Natural killer cell (primary cell): ENCODE measurements at regions not wholly inside any gene's neighbourhood (a gene's known extent, or its start where the extent isn't known, plus 50 kb on each side); places are given as distances from the start of the nearest gene placed in this dataset.

ENCODE experiments used
- ATAC-seq, 3 donors: fragments of 150-1000 bp in 2 of 3; fragments of 200-7000 bp in 1 of 3; cut with Tn5 transposase; 1 replicate in 1 of 3; 2 replicates in 2 of 3; pipeline ENCODE4 v1.10.0; 2021; ENCODE audit warnings: mild to moderate bottlenecking in 2 of 3, moderate library complexity in 2 of 3
- DNase-seq, 2 donors: peaks; one replicate each; pipeline versions ENCODE4 v3.0.0 to v3.0.0-alpha.2; 2013 to 2021; ENCODE audit warnings: mixed read lengths in 1 of 2
- H3K27ac ChIP-seq: one replicate; pipeline ENCODE4 v1.5.1; 2013; ENCODE audit warnings: mild to moderate bottlenecking, low read length
- H3K27me3 ChIP-seq: one replicate; pipeline ENCODE4 v1.6.1; 2013; ENCODE audit warnings: low read length; ENCODE audit not compliant: control insufficient read depth, insufficient read depth
- H3K36me3 ChIP-seq: one replicate; pipeline ENCODE4 v1.6.1; 2013; ENCODE audit warnings: low read length; ENCODE audit not compliant: control insufficient read depth, insufficient read depth
- H3K4me1 ChIP-seq: one replicate; pipeline ENCODE4 v1.6.1; 2013; ENCODE audit warnings: low read length; ENCODE audit not compliant: control insufficient read depth, insufficient read depth
- H3K4me3 ChIP-seq: one replicate; pipeline ENCODE4 v1.5.1; 2013; ENCODE audit warnings: low read length
- H3K9me3 ChIP-seq: one replicate; pipeline ENCODE4 v1.6.1; 2013; ENCODE audit warnings: low read length; ENCODE audit not compliant: control insufficient read depth, insufficient read depth
- H3K27ac Mint-ChIP-seq, 2 donors: one replicate each; pipeline ENCODE4 v1.8.0; 2022; ENCODE audit warnings: mild to moderate bottlenecking in 2 of 2, mixed read lengths in 2 of 2, moderate library complexity in 1 of 2
- H3K27me3 Mint-ChIP-seq, 2 donors: one replicate each; pipeline ENCODE4 v1.8.0; 2022; ENCODE audit warnings: low read depth in 2 of 2, mixed read lengths in 2 of 2
- H3K36me3 Mint-ChIP-seq: one replicate; pipeline ENCODE4 v1.8.0; 2022; ENCODE audit warnings: mixed read lengths
- H3K4me1 Mint-ChIP-seq, 2 donors: one replicate each; pipeline ENCODE4 v1.8.0; 2022; ENCODE audit warnings: mixed read lengths in 2 of 2
- H3K4me3 Mint-ChIP-seq: one replicate; pipeline ENCODE4 v1.8.0; 2022; ENCODE audit warnings: mild to moderate bottlenecking, moderate library complexity, mixed read lengths
- H3K9me3 Mint-ChIP-seq, 2 donors: one replicate each; pipeline ENCODE4 v1.8.0; 2022; ENCODE audit warnings: mixed read lengths in 2 of 2
- WGBS: methylation state at CpG from one replicate; pipeline ENCODE4 v1.1.7; 2013; ENCODE audit warnings: missing lambda C conversion rate; ENCODE audit not compliant: insufficient coverage; 5-methylcytosine and 5-hydroxymethylcytosine counted together
- intact Hi-C: fragments of 100-400 bp; cut with micrococcal nuclease; formaldehyde crosslinking; loops from one replicate; pipeline ENCODE4 v1.14.2; 2022
- TF ChIP-seq, protein P1 (sequence below): fragments of 200-600 bp; IDR thresholded peaks from one replicate; pipeline ENCODE4 v1.8.0; 2022; ENCODE audit warnings: antibody characterized with exemption

- Mint-ChIP-seq H3K4me3 (no peak overlapping the region), H3K27me3 (peaks cover 10 to 21% of the 10 kb centered on the region in 2 donors), H3K36me3 (no peaks in the 10 kb centered on the region), H3K9me3 (peaks cover 5 to 9% of the 10 kb centered on the region in 2 donors), H3K4me1 (no peaks in the 10 kb centered on the region), H3K27ac (no peak overlapping the region)
- intact Hi-C loops = no loop called here
- Histone ChIP-seq H3K9me3 (no peaks in the 10 kb centered on the region), H3K4me1 (no peaks in the 10 kb centered on the region), H3K36me3 (no peaks in the 10 kb centered on the region), H3K27me3 (no peaks in the 10 kb centered on the region), H3K4me3 (no peak overlapping the region), H3K27ac (no peak overlapping the region)
- 53% methylated on average over 4 of the region's 4 CpGs for WGBS
- TF ChIP-seq, protein P1, sequence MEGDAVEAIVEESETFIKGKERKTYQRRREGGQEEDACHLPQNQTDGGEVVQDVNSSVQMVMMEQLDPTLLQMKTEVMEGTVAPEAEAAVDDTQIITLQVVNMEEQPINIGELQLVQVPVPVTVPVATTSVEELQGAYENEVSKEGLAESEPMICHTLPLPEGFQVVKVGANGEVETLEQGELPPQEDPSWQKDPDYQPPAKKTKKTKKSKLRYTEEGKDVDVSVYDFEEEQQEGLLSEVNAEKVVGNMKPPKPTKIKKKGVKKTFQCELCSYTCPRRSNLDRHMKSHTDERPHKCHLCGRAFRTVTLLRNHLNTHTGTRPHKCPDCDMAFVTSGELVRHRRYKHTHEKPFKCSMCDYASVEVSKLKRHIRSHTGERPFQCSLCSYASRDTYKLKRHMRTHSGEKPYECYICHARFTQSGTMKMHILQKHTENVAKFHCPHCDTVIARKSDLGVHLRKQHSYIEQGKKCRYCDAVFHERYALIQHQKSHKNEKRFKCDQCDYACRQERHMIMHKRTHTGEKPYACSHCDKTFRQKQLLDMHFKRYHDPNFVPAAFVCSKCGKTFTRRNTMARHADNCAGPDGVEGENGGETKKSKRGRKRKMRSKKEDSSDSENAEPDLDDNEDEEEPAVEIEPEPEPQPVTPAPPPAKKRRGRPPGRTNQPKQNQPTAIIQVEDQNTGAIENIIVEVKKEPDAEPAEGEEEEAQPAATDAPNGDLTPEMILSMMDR = no peak
- no peak for DNase-seq
- ATAC-seq = no peak
Measured at GRCh38 chr12:115659422-115659821, 618.1 kb downstream of the MED13L start.

DNA sequence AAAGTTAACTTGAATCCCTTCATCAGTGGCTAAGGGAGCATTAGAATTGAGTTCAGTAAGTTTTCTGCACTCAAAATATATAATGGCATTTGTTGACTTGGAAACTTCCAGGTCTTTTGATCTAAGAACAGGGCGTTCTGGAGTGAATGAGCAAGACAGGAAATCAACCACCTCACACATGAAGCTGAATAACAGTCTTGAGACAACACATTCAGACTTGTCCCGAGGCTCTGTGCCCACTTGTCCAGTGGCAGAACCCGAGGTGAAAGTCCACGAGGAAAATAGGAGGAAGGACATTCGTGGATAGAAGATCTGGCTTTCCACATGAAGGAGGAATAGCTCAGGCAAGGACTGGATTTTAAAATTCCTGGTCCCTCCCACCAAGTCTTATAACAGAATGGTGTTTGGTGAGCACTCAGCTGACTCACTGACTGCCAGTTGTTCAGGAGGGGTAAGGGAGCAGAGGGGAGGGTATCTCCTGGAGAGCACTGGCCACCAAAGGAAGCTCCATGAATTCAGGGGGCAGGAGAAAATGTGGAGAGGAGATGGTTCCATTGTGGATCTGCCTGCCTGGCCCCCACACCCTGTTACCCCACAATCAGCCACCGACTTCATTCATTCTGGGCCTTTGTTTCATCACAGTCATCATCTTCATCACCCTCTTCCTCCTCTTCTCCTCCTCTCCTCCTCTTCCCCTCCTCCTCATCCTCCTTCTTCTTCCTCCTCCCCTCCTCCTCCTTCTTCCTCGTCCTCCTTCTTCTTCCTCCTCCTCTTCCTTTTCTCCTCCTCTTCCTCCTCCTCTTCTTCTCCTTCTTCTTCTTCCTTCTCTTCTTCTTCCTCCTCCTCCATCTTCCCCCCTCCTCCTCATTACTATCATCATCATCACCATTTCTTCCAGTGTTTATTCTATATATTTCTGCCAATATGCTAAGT is 620.1 kb downstream of the MED13L start:
- no peaks in the 10 kb centered on the region for H3K36me3 Mint-ChIP-seq
- peaks cover 3 to 6% of the 10 kb centered on the region in 2 donors for H3K9me3 Mint-ChIP-seq
- Histone ChIP-seq H3K36me3 (no peaks in the 10 kb centered on the region), H3K9me3 (no peaks in the 10 kb centered on the region), H3K27me3 (no peaks in the 10 kb centered on the region), H3K4me1 (no peaks in the 10 kb centered on the region), H3K4me3 (no peak overlapping the region), H3K27ac (no peak overlapping the region)
- DNase-seq = no peak
- H3K27me3 Mint-ChIP-seq = peaks cover 10 to 26% of the 10 kb centered on the region in 2 donors
- H3K4me1 Mint-ChIP-seq = no peaks in the 10 kb centered on the region
- no peak for ATAC-seq
- H3K4me3 Mint-ChIP-seq = no peak overlapping the region
- intact Hi-C loops = no loop called here
- no peak overlapping the region for H3K27ac Mint-ChIP-seq
- TF ChIP-seq, protein P1 = no peak
- WGBS = 87% methylated on average over 6 of the region's 7 CpGs

DNA sequence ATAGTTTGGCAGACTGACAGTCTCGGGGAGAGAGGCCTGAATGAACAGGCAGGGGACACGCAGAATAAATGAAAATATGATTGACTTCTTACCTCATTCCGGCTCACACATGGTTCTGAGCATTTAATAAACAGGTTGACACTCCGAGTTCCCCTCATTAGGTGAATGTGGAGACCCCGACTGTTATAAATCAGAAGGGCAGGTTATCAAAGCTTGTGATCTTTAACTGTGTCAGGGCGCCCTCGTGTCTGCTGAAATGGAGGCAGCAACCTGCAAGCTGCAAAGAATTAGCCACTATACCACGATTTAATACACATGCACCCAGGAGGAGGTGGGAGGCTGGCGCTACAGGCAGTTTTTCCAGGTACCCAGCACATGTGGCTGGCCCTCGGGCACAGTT is 627.5 kb downstream of the MED13L start:
- no peaks in the 10 kb centered on the region for H3K4me1 ChIP-seq
- 71% methylated on average over 10 of the region's 10 CpGs for WGBS
- no peak for ATAC-seq
- no peaks in the 10 kb centered on the region for H3K9me3 ChIP-seq
- H3K27me3 ChIP-seq = no peaks in the 10 kb centered on the region
- H3K27ac Mint-ChIP-seq = no peak overlapping the region
- H3K9me3 Mint-ChIP-seq = peaks cover 0 to 6% of the 10 kb centered on the region in 2 donors
- intact Hi-C loops = no loop called here
- DNase-seq = no peak
- H3K4me3 Mint-ChIP-seq = no peak overlapping the region
- H3K27ac ChIP-seq = no peak overlapping the region
- H3K36me3 Mint-ChIP-seq = no peaks in the 10 kb centered on the region
- H3K4me1 Mint-ChIP-seq = no peaks in the 10 kb centered on the region
- peaks cover 3 to 5% of the 10 kb centered on the region in 2 donors for H3K27me3 Mint-ChIP-seq
- TF ChIP-seq, protein P1 = no peak
- H3K36me3 ChIP-seq = no peaks in the 10 kb centered on the region
- H3K4me3 ChIP-seq = no peak overlapping the region
